ENCODE measurements at regions not wholly inside any gene's neighbourhood (a gene's known extent, or its start where the extent isn't known, plus 50 kb on each side); places are given as distances from the start of the nearest gene placed in this dataset.

DNA sequence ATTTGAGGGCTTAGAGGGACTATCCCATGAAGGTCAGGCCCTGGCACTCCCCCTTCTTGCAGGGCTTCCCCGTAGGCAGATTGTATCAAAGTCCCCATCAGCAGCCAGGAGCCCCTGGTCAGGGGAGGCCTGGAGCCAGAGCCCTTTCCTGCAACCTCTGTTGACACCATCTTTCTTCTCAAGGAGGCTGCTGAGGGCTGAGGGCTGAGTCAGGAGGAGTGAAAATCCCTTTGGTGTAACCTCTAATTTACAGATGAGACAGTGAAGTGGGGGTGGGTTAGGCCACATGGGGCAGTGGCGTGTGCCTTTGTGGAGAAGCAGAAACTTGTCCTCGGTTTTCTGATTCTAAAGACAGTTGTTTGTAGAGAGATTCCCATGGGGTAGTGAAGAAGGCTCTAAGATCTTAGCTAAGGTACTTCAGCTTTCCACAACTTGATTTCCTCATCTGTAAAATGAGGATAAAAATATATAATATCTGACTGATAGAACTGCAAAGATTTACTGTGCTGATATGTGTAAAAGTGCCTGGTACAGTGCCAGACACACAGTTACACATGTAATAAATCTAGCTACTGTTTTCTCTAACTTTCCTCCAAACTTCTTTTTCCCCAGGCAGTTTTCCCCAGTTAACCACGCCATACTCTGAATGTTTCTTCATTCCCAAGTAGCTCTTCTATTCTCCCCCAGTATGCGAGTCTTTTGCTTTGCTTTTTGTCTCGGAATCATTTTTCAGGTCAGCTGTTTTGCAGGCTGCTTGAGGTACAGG is 249.4 kb upstream of the TPM1 start:
- CTCF ChIA-PET: interaction anchor here (1.5 to 2.2 kb wide), 3 partner anchors 11 to 300 kb away, joined by 4 to 8 read pairs (median 5); no protein-coding TSS in a partner anchor
- no peak for TF ChIP-seq CTCF (IDR thresholded peaks at IDR 0.05; ENCODE audit: insufficient read depth, low read depth, low read length)
- Histone ChIP-seq H3K27me3 (ENCODE audit: control insufficient read depth, insufficient read depth, low read length) (no peaks in the 10 kb centered on the region), H3K4me3 (ENCODE audit: low read depth, low read length) (no peak overlapping the region), H3K36me3 (ENCODE audit: control insufficient read depth, insufficient read depth, low read length) (peaks cover 4% of the 10 kb centered on the region)
- POLR2A ChIA-PET: no interaction called here
- no peak for DNase-seq (ENCODE audit: low read depth)

- ChIA-PET CTCF (interaction anchor here (1.9 to 2.2 kb wide), 2 partner anchors 11 to 15 kb away, joined by 5 to 8 read pairs; no protein-coding TSS in a partner anchor), POLR2A (no interaction called here)
Measured at GRCh38 chr15:62793752-62794144, 248.8 kb upstream of the TPM1 start.

GRCh38 chr15:62795171-62795570 is 247.4 kb upstream of the TPM1 start:
- no peaks in the 10 kb centered on the region for H3K27me3 ChIP-seq (ENCODE audit: control insufficient read depth, insufficient read depth, low read length)
- no peak overlapping the region for H3K4me3 ChIP-seq (ENCODE audit: low read depth, low read length)
- no peak for TF ChIP-seq CTCF (IDR thresholded peaks at IDR 0.05; ENCODE audit: insufficient read depth, low read depth, low read length)
- H3K36me3 ChIP-seq (ENCODE audit: control insufficient read depth, insufficient read depth, low read length): peaks cover 6% of the 10 kb centered on the region
- POLR2A ChIA-PET: no interaction called here
- DNase-seq (ENCODE audit: low read depth): no peak
- CTCF ChIA-PET: no interaction called here

More at GRCh38 chr15:62793752-62794144, 248.8 kb upstream of the TPM1 start:
- Histone ChIP-seq H3K4me3 (ENCODE audit: low read depth, low read length) (no peak overlapping the region), H3K27me3 (ENCODE audit: control insufficient read depth, insufficient read depth, low read length) (no peaks in the 10 kb centered on the region), H3K36me3 (ENCODE audit: control insufficient read depth, insufficient read depth, low read length) (peaks cover 4% of the 10 kb centered on the region)
- DNase-seq (ENCODE audit: low read depth): no peak
- TF ChIP-seq CTCF (IDR thresholded peaks at IDR 0.05; ENCODE audit: insufficient read depth, low read depth, low read length): no peak

- no peak for DNase-seq (ENCODE audit: low read depth)
- CTCF ChIA-PET: no interaction called here
- Histone ChIP-seq H3K36me3 (ENCODE audit: control insufficient read depth, insufficient read depth, low read length) (peaks cover 9% of the 10 kb centered on the region), H3K27me3 (ENCODE audit: control insufficient read depth, insufficient read depth, low read length) (no peaks in the 10 kb centered on the region), H3K4me3 (ENCODE audit: low read depth, low read length) (no peak overlapping the region)
- POLR2A ChIA-PET: no interaction called here
- no peak for TF ChIP-seq CTCF (IDR thresholded peaks at IDR 0.05; ENCODE audit: insufficient read depth, low read depth, low read length)
Measured at GRCh38 chr15:62795700-62796695, 246.5 kb upstream of the TPM1 start.

GRCh38 chr15:62797171-62797570 is 245.4 kb upstream of the TPM1 start:
- H3K4me3 ChIP-seq (ENCODE audit: low read depth, low read length): no peak overlapping the region
- no peak for TF ChIP-seq CTCF (IDR thresholded peaks at IDR 0.05; ENCODE audit: insufficient read depth, low read depth, low read length)
- CTCF ChIA-PET: no interaction called here
- POLR2A ChIA-PET: no interaction called here
- peaks cover 9% of the 10 kb centered on the region for H3K36me3 ChIP-seq (ENCODE audit: control insufficient read depth, insufficient read depth, low read length)
- no peaks in the 10 kb centered on the region for H3K27me3 ChIP-seq (ENCODE audit: control insufficient read depth, insufficient read depth, low read length)
- no peak for DNase-seq (ENCODE audit: low read depth)
